Activated T-cell treated with anti-CD3 and anti-CD28 coated beads, Interleukin-2, amount 50 U/mL, for 24 hours (primary cell): ENCODE measurements at regions not wholly inside any gene's neighbourhood (a gene's known extent, or its start where the extent isn't known, plus 50 kb on each side); places are given as distances from the start of the nearest gene placed in this dataset.
"Not testable (repeated sequence)": the region's sequence is repeated elsewhere in the genome, so short reads cannot be mapped to it uniquely, and the experiment has no call there.

Experiments used
- DNase-seq: peaks from one replicate; pipeline ENCODE4 v3.0.0-alpha.2; 2020
- H3K27ac Mint-ChIP-seq: 2 replicates; pipeline ENCODE4 v1.8.0; 2020; ENCODE audit warnings: mild to moderate bottlenecking, mixed read lengths
- H3K27me3 Mint-ChIP-seq: 2 replicates; pipeline ENCODE4 v1.8.0; 2020; ENCODE audit warnings: mixed read lengths
- H3K36me3 Mint-ChIP-seq: 2 replicates; pipeline ENCODE4 v1.8.0; 2020; ENCODE audit warnings: low read depth, mixed read lengths
- H3K4me1 Mint-ChIP-seq: 2 replicates; pipeline ENCODE4 v1.8.0; 2020; ENCODE audit warnings: low read depth, mixed read lengths
- H3K4me3 Mint-ChIP-seq: 2 replicates; pipeline ENCODE4 v1.8.0; 2020; ENCODE audit warnings: mild to moderate bottlenecking, moderate library complexity, mixed read lengths
- H3K9me3 Mint-ChIP-seq: 2 replicates; pipeline ENCODE4 v1.8.0; 2020; ENCODE audit warnings: mixed read lengths

DNA sequence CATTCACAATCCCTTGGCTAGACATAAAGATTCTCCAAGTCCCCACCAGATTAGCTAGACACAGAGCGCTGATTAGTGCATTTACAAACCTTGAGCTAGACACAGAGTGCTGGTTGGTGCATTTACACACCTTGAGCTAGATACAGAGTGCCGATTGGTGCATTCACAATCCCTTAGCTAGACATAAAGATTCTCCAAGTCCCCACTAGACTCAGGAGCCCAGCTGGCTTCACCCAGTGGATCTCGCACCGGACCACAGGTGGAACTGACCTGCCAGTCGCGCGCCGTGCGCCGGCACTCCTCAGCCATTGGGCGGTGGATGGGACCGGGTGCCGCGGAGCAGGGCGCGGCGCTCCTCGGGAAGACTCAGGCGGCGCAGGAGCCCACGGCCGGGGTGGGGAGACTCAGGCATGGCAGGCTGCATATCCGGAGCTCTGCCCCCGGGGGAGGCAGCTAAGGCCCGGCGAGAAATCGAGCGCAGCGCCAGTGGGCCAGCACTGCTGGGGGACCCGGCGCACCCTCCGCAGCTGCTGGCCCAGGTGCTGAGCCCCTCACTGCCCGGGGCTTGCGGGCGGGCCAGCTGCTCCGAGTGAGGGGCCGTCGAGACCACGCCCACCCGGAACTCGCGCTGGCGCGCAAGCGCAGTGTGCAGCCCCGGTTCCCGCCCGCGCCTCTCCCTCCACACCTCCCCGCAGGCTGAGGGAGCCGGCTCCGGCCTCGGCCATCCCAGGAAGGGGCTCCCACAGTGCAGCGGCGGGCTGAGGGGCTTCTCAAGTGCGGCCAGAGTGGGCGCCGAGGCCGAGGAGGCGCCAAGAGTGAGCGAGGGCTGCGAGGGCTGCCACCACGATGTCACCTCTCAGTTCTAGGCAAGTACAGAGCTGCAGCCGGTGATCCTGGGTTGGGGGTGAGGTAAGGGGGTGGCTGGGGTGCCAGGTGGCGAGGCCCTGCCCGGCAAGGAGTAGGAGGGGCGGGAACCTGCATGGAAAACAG, 773.7 kb upstream of the CITED2 start:
- H3K9me3 Mint-ChIP-seq, H3K27ac Mint-ChIP-seq, H3K27me3 Mint-ChIP-seq, DNase-seq, H3K4me1 Mint-ChIP-seq, H3K36me3 Mint-ChIP-seq, H3K4me3 Mint-ChIP-seq: not testable (repeated sequence)

DNA sequence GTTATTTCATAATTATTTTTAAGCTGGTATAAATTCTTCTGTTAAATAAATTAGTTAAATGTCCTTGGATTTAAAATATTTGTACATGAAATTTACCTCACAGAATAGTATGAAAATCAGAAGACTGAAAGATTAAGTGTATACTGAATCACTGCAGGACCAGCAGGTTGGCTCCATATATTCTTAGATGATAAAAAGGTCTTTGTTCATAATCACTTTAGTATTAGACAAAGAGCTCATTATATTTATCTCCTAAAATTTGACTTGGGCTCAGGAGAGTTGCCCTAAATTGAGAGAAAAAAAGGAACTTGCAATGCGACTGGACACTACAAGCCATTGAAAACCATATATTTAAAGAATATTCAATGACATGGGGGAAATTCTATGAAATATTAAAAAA, 766.4 kb upstream of the CITED2 start:
- Mint-ChIP-seq H3K27me3 (no peaks in the 10 kb centered on the region), H3K27ac (no peak overlapping the region), H3K4me1 (no peaks in the 10 kb centered on the region), H3K4me3 (no peak overlapping the region), H3K36me3 (no peaks in the 10 kb centered on the region), H3K9me3 (no peaks in the 10 kb centered on the region)
- DNase-seq = no peak

DNA sequence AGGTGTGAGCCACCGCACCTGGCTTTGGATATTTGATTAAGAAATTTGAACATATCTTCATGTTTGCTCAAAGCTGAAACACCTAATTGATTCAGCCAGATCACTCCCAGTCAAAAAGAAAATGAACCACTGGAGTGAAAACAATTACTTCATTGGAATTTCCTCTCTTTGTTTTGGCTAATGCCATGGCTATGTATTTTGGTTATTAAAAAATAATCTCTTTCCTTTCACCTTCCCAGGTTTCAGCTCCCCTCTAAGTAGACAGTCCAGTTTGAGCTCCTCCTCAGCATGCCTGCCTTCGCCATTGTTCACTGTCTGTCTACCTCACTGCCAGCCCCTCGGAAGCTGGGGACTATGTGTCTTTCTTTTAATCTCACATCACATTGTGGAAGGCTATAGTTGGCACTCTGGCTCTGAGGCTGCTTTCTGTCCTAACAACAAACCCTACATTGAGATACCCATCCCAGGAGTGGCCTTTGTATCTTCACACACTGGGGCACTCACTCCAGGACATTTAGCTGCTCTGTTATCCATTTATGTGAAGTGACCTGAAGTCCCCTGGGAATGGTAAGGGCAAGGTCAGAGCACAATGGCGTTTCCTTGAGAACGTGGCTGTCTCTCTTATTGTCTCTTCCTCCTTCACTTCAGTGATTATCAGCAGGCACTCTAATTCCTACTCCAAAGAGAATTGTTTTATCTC, 764.0 kb upstream of the CITED2 start:
- Mint-ChIP-seq H3K27me3 (no peaks in the 10 kb centered on the region), H3K4me3 (no peak overlapping the region), H3K27ac (no peak overlapping the region), H3K9me3 (peaks cover 7% of the 10 kb centered on the region), H3K4me1 (no peaks in the 10 kb centered on the region), H3K36me3 (no peaks in the 10 kb centered on the region)
- no peak for DNase-seq

DNA sequence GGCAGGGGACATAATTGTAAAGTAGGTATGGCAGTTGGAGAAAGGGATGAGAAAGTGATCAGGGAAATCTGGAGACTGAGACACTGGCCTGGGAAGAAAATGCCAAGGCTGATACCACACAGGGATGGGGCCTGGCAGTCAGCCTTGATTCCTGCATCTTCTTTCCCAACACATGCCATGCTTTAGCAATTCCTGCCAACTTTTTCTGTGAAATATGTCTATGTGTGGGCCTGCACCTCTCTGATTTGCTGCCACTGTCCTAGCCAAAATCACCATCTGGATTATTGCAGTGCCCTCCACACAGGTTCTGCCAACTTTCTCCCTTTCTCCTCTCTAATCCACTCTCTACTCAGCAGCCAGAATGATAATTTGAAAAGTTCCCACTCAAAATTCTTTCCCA, 759.8 kb upstream of the CITED2 start:
- no peak for DNase-seq
- Mint-ChIP-seq H3K36me3 (no peaks in the 10 kb centered on the region), H3K9me3 (peaks cover 14% of the 10 kb centered on the region), H3K4me3 (no peak overlapping the region), H3K4me1 (no peaks in the 10 kb centered on the region), H3K27me3 (no peaks in the 10 kb centered on the region), H3K27ac (no peak overlapping the region)

DNA sequence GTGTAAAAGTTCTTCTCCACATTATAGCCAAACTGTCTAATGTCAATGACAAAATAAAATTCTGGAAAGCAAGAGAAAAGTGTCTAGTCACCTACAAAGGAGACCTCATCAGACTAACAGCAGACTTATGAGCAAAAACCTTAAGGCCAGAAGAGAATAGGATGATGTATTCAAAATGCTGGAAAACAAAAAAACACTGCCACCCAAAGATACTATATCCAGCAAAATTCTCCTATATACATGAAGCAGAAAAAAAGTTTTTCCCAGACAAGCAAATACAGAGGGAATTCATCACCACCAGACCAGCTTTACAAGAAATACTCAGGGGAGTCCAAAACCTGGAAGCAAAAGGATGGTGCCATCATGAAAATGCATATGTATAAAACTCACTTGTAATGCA, 755.6 kb upstream of the CITED2 start:
- Mint-ChIP-seq H3K36me3 (no peaks in the 10 kb centered on the region), H3K27ac (no peak overlapping the region), H3K9me3 (peaks cover 19% of the 10 kb centered on the region), H3K27me3 (no peaks in the 10 kb centered on the region), H3K4me3 (no peak overlapping the region), H3K4me1 (no peaks in the 10 kb centered on the region)
- no peak for DNase-seq

DNA sequence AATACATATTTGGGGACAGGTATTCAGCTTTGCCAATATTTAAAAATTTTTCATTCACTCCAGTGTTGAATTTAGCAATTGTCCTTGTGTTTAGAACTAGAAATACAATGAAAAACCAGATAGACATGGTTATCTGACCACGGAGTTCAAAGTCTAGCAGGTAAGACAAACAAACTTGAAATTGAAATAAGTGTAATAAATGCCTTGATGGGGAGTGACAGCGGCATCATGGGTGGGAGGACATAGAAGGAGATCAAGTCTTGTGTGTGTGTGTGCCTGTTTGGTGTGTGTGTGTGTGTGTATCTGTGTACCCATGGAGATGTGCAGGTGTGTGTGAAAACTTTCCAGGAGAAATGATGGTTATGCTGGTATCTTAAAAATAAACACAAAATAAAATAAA, 750.0 kb upstream of the CITED2 start:
- Mint-ChIP-seq H3K4me1 (no peaks in the 10 kb centered on the region), H3K9me3 (peaks cover 10% of the 10 kb centered on the region), H3K4me3 (no peak overlapping the region), H3K36me3 (no peaks in the 10 kb centered on the region), H3K27me3 (peaks cover 6% of the 10 kb centered on the region), H3K27ac (no peak overlapping the region)
- no peak for DNase-seq

DNA sequence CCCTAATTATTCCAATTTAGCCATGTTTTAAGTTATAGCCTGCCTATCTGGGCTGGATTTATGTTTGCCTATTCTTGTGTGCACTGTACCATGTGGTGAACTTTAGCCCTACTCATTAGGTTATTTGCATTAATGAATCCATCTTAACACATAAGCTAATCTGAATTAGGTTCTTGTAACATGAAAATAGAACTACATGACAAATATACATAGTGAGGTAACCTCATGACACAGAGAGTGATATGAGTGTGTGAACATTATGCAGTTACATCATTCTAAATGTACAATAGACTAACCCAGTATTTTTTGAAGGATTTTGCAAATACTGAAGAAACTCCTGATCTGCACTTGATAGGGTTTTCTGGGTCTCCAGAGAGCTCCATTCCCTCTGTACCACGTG, 733.7 kb upstream of the CITED2 start:
- no peaks in the 10 kb centered on the region for H3K4me1 Mint-ChIP-seq
- H3K27ac Mint-ChIP-seq = no peak overlapping the region
- H3K36me3 Mint-ChIP-seq = no peaks in the 10 kb centered on the region
- peaks cover 13% of the 10 kb centered on the region for H3K27me3 Mint-ChIP-seq
- H3K9me3 Mint-ChIP-seq = no peaks in the 10 kb centered on the region
- DNase-seq = no peak
- no peak overlapping the region for H3K4me3 Mint-ChIP-seq

DNA sequence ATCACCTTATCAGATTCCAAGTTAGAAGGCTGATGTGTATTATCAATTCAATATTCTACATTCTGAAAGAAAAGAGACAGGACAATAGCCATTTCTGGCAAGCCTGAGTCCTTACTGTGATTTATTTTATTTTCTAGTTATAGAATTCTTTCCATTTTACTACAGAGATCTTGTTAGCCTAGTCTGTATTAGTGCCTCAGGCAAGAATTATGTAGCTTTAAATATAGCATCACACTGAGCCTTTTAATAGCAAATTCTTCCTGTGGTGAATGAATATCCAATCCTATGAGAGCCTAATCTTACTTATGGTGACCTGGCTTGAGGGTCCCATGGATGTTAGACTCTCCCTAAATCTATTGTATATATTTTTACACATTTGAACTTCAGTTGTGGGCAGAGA, 732.8 kb upstream of the CITED2 start:
- H3K36me3 Mint-ChIP-seq = no peaks in the 10 kb centered on the region
- H3K27me3 Mint-ChIP-seq = peaks cover 11% of the 10 kb centered on the region
- no peak overlapping the region for H3K27ac Mint-ChIP-seq

DNA sequence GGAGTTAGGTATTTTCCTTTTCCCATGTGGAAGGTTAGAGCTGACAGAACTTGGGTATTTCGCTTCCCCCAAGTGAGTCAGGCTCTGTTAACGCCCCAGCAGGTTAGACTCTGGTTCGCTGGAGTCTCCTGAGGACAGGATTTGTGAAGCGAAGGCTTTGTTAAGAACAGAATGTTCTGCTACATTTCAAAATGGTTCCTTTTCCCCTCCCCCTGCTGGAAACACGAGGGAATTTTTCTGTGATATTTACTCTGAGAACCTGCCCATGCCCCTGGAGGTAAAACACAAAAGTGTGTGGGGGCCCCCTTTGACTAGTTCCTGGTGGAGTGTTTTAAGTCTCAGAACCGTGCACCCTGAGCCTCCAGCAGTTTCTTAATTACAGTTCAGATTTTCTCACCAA, 731.4 kb upstream of the CITED2 start:
- no peaks in the 10 kb centered on the region for H3K36me3 Mint-ChIP-seq
- no peaks in the 10 kb centered on the region for H3K4me1 Mint-ChIP-seq
- H3K4me3 Mint-ChIP-seq = no peak overlapping the region
- peaks cover 6% of the 10 kb centered on the region for H3K27me3 Mint-ChIP-seq
- DNase-seq = no peak
- H3K27ac Mint-ChIP-seq = no peak overlapping the region
- H3K9me3 Mint-ChIP-seq = no peaks in the 10 kb centered on the region

More for the DNA sequence above, 732.8 kb upstream of the CITED2 start:
- Mint-ChIP-seq H3K4me1 (no peaks in the 10 kb centered on the region), H3K4me3 (no peak overlapping the region), H3K9me3 (no peaks in the 10 kb centered on the region)
- no peak for DNase-seq

DNA sequence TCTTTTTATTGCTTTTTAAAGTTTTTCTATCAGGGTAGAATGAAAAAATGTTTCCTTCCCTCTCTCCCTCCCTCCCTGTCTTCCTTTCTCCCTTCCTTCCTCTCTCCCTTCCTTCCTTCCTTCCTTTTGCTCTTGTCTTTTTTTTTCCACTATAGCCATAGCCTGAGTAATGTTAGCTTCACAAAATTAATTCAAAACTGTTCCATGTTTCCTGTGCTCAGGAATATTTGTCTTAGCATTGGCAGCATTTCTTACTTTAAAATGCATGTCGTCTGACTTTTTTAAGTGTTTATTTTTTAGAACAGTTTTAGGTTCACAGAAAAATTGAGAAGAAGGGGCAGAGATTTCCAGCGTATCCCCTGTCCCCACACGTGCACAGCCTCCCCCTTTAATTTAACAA, 730.8 kb upstream of the CITED2 start:
- no peak overlapping the region for H3K27ac Mint-ChIP-seq
- peaks cover 3% of the 10 kb centered on the region for H3K27me3 Mint-ChIP-seq
- no peak overlapping the region for H3K4me3 Mint-ChIP-seq
- DNase-seq = no peak
- no peaks in the 10 kb centered on the region for H3K4me1 Mint-ChIP-seq
- H3K36me3 Mint-ChIP-seq = no peaks in the 10 kb centered on the region
- no peaks in the 10 kb centered on the region for H3K9me3 Mint-ChIP-seq

DNA sequence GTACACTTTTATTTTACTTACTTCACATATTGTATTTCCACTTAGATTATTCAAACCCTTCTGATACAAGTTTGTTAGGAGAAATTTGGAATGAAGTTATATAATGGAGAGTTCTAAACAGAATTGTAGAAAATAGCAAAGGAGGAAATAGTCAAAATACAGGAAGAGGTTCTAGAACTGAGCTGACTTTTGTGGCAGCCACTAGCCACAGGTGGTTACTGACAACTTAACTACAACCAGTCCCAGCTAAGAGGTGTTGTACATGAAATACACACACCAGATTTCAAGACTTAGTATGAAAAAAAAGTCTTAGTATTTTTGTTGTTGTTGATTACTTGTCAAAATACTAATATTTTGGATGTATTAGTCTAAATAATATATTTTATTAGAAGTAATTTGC, 727.4 kb upstream of the CITED2 start:
- H3K27me3 Mint-ChIP-seq = no peaks in the 10 kb centered on the region
- H3K27ac Mint-ChIP-seq = no peak overlapping the region
- no peak overlapping the region for H3K4me3 Mint-ChIP-seq
- no peaks in the 10 kb centered on the region for H3K36me3 Mint-ChIP-seq
- no peaks in the 10 kb centered on the region for H3K4me1 Mint-ChIP-seq
- H3K9me3 Mint-ChIP-seq = no peaks in the 10 kb centered on the region
- DNase-seq = no peak

DNA sequence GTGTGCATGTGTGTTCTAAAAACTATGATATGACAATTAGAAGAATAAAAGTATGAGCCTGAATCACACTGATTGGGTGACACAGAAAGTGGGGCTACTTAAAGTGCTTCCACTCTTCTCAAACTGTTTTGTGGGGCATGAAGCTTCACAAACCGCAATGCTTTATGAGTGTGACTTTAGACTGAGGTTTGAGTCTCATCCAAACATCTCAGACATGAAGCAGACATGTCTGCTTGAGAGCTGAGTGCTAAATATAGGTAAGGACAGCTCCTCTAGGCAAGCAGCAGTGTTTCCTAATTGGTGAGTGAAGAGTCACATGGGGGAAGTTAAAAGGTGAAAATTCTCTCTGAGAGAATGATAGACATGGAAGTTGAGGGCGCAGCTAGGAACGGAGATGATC, 726.9 kb upstream of the CITED2 start:
- Mint-ChIP-seq H3K4me3 (no peak overlapping the region), H3K27ac (no peak overlapping the region), H3K36me3 (no peaks in the 10 kb centered on the region), H3K27me3 (no peaks in the 10 kb centered on the region), H3K9me3 (no peaks in the 10 kb centered on the region), H3K4me1 (no peaks in the 10 kb centered on the region)
- DNase-seq = no peak

DNA sequence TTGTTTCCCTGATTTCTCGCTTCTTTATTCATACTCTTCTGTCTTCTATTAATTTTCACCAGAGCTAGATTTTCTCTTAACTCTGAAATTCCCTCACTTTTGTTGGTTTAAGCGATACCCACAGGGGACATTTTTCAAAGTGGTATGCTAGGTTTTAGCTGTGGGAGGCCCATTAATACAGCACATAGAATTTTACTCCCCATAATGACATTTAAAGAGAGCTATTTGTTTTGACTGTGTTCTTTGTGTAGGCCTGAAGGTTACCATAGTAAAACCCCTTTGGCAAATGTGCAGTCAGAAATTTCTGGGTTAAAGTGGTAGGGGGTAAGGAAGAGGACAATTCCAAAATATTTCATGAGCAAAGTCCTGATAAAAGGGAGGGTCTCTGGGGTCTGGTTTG, 721.1 kb upstream of the CITED2 start:
- DNase-seq = no peak
- H3K36me3 Mint-ChIP-seq = no peaks in the 10 kb centered on the region
- H3K27me3 Mint-ChIP-seq = no peaks in the 10 kb centered on the region
- no peak overlapping the region for H3K4me3 Mint-ChIP-seq
- no peaks in the 10 kb centered on the region for H3K4me1 Mint-ChIP-seq
- H3K9me3 Mint-ChIP-seq = no peaks in the 10 kb centered on the region
- no peak overlapping the region for H3K27ac Mint-ChIP-seq

DNA sequence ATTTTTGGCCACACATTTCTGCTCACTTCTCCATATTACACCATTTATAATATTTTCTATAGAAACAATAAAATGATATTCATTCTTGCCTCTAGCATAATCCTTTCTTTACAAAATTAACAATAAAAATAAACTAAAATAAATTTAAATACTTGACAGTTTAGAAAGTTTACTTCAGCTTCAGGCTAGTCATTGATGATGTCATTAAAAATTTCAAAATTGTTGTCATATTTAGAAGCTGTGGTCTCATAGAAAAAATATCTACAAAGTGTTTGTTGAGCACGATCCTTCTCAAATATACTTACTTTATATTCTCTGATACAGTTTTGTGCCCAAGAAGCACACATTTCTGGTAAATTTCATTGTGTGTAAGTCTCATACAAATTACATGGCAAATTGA, 717.4 kb upstream of the CITED2 start:
- peaks cover 4% of the 10 kb centered on the region for H3K27me3 Mint-ChIP-seq
- no peaks in the 10 kb centered on the region for H3K36me3 Mint-ChIP-seq
- H3K4me1 Mint-ChIP-seq = no peaks in the 10 kb centered on the region
- H3K27ac Mint-ChIP-seq = no peak overlapping the region
- H3K9me3 Mint-ChIP-seq = no peaks in the 10 kb centered on the region
- no peak for DNase-seq
- no peak overlapping the region for H3K4me3 Mint-ChIP-seq

DNA sequence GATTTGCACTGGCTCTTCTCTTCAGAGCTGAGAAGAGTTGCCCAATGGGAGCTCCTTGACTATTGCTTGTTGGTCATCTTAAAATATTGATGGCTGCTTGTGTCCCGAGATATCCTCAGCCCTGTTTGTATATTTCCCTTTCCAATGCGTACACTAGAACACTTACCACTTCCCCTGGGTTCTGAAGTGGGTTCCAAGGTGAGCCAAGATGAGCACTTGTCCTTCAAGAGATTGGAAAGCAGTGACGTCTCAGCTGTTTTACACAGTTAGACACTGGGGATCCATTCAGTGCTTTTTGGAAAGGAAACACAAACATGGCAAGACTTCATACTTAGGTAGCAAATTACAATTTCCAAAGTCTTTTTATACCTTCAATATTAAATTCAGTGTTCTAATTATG, 716.4 kb upstream of the CITED2 start:
- no peaks in the 10 kb centered on the region for H3K4me1 Mint-ChIP-seq
- no peaks in the 10 kb centered on the region for H3K36me3 Mint-ChIP-seq
- H3K27me3 Mint-ChIP-seq = peaks cover 4% of the 10 kb centered on the region
- no peaks in the 10 kb centered on the region for H3K9me3 Mint-ChIP-seq
- H3K4me3 Mint-ChIP-seq = no peak overlapping the region
- no peak overlapping the region for H3K27ac Mint-ChIP-seq
- no peak for DNase-seq
